ENCODE measurements at regions not wholly inside any gene's neighbourhood (a gene's known extent, or its start where the extent isn't known, plus 50 kb on each side); places are given as distances from the start of the nearest gene placed in this dataset.

DNA sequence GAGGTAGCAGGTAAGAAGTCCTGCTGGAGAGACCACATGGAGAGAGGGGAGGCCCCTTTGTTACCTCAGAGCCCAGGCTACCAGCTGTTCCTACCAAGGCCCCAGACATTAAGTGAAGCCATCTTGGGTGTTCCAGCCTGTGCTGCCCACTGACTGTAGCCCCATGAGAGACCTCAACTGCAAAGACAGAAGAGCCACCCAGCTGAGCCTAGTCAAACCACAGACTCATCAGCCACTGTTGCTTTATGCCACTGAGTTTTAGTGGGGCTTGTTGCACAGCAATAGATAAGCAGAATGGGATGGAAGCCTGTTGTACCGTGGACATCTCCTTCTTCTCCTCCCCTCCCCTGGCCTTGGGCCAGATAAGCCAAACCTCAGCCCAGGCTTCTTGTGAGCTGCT is 83.9 kb downstream of the ADRA2C start:
- POLR2A ChIA-PET = no interaction called here

DNA sequence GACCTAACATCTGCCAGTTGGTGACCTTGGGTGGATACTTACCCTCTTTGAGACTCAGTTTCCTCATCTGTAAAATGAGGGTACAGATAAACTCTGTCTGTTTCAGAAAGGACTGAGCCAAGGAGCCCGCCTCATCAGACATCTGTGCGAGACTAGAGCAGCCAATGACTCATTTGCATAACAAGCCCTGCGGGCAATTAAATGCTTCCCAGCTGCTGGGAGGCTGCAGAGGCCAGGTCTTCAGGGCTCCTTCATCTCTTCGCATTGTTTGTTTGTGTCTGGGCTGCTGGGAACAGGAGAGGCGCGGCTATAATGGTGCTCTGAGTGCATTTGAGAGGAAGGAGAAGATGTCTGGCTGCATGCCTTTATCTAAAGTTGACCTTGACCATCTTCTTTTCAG is 85.0 kb downstream of the ADRA2C start:
- ChIA-PET CTCF (no interaction called here), POLR2A (no interaction called here)

More for the DNA sequence above, 83.9 kb downstream of the ADRA2C start:
- CTCF ChIA-PET = no interaction called here

DNA sequence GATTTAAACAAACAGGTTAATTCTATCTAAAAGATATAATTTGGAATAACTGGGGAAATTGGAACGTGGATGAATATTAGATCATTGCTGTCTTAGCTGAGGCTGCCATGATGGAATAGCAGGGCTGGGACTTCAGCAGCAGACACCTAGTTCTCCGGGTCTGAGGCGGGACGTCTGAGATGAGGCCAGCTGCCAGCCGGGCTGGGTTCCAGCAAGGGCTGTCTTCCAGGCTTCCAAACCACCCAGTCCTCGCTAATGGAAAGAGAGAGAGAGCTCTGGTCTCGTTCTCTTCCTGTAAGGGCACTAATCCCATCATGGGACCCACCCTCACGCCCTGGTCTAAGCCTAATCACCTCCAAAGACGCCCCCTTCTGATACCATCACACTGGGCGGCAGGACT is 85.7 kb downstream of the ADRA2C start:
- ChIA-PET POLR2A (no interaction called here), CTCF (no interaction called here)

DNA sequence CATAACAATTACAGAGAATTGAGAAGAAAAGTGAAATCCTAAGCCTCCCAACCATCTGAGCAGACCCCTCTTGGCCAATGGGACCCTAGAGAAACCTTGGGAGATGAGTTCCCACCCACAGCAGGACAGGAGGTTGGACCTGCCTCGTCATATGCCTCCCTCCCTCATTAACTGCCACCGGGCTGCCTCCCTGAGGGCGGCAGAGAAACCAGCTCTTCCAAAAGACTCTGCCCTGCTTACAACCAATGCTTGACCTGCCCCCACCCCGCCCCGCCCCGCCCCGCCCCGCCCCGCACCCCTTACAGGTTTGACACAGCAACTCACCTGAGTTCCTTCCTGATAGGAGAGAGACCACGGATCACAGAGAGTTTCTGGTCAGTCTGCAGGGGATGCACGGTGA is 86.1 kb downstream of the ADRA2C start:
- ChIA-PET CTCF (no interaction called here), POLR2A (no interaction called here)

DNA sequence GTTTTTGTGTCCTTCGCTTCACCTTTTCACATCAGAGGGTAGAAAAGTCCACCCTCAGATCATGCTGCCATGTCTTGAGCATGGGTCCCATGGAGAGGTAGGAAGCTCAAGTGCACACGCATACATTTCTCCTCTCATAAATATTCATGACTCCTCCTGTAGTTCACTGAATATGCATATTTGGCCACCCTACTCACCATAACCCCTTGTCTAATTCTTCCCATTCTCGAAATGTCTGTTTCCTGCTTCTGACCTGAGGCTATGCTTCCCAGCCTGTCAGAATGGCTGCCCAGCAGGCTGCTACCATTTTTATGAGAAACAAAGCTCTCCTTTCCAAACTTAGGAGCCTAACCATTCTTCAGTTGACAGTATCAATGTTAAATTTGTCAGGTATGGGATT is 86.5 kb downstream of the ADRA2C start:
- POLR2A ChIA-PET = no interaction called here
- CTCF ChIA-PET = no interaction called here

DNA sequence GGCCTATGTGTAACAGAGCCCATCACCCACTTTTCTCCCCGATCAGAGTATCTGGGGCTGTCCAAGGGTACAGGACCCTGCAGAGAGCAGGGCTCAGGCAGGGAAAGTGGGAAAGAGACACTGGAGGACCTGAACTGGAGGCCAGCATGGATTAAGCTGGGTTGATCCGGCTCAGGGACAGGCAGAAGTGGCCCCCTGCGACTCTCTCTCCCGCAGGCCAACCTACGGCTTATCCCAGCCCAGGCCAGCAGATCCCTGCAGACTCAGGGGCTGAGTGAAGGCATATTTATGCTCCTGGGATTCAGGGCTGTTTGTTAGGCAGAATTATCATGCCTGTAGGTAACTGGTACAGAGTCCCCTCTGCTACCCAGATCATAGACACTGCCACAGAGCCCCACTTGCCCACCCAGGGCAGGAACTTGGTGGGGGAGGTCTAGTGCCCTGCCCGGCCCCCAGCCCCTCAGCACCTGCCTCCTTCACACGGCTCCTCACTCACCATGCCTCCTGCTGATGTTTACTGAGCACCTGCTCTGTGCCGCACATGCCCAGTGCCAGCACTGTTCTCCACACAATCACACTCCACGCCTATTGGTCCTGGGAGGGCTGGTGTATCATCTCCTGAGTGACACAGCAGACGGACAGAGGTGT is 87.3 kb downstream of the ADRA2C start:
- ChIA-PET CTCF (no interaction called here), POLR2A (no interaction called here)

DNA sequence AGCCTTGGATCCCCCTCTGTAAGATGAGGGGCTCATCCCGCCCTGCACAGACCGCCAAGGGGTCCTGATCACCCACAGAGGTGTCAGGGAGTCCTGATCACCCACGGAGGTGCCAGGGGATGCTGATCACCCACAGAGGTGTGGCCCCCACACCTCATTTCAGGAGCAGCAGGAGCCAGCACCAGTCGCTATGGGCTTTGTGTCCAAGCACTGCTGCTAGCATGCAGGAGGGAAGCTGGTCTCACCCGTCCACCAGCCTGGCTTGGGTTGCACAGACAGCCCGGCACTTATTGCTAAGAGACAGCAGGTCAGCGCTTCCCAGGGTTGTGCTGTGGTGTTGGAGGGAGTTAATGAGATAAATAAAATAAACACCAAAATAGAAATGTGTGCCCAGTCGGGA is 88.5 kb downstream of the ADRA2C start:
- ChIA-PET CTCF (no interaction called here), POLR2A (no interaction called here)

DNA sequence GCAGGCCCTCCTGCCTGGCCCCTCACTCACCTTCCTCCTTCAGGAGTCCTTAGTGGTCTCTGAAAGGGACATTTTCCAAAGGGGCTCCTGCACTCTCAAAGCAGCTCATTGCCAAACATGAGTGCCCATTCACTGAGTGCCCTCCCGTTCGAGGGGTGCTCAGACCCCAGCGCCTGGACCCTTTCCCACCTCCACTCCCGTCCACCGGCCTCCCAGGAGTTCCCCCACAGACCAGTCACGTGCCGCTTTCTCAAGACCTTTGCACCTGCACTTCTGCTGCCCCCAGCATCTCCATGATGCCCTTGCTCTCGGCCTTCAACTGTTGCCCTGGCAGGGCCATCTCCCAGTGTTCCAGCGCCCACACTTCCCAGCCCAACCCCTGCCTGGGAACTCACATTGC is 89.5 kb downstream of the ADRA2C start:
- CTCF ChIA-PET = no interaction called here
- POLR2A ChIA-PET = no interaction called here

DNA sequence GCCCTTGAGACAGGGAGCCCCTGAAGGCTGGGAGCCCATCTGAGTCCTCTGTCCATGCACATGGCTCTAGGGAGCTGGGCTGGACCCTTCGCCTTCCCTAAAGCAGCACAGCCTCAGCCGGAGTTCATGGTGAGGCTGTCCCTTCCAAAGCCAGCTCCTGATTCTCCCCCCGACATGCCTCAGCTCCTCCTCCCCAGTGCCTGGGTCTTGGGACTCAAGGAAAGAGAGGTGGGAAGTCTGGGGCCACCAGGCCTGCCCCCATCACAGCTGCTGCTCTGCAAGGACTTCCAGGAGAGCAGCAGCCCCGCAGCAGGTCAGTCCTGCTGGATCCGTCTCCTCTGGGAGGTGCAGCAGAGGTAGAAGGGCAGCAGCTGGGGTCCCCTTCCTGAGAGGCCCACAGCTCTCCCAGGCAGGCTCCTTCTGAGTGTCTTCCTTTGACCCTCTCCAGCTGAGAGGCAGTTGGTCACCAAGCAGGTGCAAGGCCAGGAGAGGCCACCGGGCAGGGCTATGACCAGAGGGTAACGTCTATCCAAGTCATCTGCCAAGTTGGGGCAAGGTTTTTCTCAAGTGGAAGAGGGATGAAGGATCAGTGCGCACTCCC is 90.5 kb downstream of the ADRA2C start:
- POLR2A ChIA-PET = interaction anchor here (0.5 kb wide), 1 partner anchor 540 kb away, joined by 3 read pairs; no protein-coding TSS in a partner anchor
- CTCF ChIA-PET = no interaction called here

DNA sequence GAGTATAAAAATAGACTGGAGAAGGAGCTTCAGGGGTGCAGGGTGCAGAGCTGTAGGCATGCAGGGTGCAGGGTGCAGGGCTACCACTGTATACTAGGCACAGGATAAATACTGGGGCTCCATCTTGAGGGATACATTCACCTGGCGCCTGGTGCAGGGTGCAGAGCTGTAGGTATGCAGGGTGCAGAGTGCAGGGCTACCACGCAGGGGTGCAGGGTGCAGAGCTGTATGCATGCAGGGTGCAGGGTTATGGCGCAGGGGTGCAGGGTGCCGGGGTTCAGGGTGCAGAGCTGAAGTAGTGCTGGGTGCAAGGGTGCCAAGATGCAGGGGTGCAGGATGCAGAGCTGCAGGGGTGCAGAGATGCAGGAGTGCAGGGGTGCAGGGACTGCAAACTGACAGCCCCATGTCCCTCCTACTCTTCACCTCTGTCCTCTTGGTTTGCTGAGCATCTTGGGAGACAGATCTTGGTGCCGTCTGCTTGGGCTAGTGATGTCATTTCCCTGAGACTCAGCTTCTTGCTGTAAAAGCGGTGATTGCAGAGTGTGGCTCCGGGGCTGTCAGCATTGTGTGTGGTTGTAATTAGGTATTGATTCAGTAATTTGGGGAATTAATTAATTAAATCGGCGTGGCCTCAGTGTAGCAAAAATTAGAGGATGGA is 91.2 kb downstream of the ADRA2C start:
- CTCF ChIA-PET = no interaction called here
- POLR2A ChIA-PET = no interaction called here

DNA sequence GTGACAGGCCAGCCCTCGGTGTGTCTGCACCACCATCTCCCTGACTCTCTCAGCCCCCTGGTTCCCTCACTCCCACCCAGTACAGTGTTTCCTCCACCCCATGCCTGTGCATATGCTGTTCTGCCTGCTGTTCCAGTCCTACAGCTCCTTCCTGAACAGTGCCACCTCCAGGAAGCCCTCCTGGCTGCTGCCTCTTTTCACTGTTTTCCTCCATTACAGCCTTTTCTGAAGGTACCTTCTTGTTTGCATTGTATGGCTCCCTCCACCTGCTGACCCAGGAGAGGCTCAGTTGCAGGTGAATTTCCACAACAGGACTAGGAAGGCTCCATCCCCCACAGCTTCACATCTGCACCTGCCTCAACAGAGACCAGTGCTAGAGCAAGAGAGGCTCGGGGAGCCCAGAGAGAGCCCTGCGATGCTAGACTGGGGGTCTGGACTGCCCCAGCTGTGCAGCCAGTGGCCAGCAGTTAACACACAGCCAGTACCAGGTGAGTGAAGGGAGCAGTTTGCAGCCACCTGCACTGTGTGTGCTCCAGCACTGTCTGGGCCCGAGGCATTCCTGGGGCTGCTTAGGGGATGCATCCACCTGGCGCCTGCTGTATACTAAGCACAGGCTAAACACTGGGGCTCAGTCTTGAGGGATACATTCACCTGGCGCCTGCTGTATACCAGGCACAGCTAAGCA is 92.0 kb downstream of the ADRA2C start:
- CTCF ChIA-PET = no interaction called here
- POLR2A ChIA-PET = no interaction called here

DNA sequence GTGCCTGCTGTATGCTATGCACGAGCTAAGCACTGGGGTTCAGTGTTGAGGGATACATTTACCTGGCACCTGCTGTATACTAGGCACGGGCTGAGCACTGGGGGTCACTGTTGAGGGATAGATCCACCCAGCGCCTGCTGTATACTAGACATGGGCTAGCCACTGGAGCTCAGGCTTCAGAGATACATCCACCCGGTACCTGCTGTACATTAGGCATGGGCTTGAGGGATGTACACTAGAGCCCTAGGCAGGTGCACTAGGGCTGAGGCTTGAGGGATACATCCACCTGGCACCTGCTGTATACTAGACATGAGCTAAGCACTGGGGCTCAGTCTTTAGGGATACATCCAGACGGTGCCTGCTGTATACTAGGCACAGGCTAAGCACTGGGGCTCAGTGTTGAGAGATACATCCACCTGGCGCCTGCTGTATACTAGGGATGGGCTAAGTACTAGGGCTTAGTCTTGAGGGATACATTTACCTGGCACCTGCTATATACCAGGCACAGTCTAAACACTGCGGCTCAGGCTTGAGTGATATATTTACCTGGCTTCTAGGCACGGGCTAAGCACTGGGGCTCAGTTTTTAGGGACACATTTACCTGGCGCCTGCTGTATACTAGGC is 92.7 kb downstream of the ADRA2C start:
- ChIA-PET CTCF (no interaction called here), POLR2A (no interaction called here)

DNA sequence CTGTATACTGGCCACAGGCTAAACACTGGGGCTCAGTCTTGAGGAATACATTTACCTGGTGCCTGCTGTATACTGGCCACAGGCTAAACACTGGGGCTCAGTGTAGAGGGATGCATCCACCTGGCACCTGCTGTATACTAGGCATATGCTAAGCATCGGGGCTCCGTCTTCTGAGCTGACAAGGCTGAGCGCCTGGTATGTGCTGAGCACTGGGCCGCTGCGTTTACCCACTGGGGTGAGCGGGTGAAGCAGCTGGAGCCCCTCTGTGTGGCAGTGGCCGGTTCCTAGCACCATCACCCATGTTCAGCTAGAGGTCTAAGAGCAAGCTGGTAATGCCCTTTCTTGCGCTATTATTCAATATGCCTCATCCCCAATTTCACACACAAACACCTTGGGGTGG is 93.4 kb downstream of the ADRA2C start:
- POLR2A ChIA-PET = no interaction called here
- CTCF ChIA-PET = no interaction called here

DNA sequence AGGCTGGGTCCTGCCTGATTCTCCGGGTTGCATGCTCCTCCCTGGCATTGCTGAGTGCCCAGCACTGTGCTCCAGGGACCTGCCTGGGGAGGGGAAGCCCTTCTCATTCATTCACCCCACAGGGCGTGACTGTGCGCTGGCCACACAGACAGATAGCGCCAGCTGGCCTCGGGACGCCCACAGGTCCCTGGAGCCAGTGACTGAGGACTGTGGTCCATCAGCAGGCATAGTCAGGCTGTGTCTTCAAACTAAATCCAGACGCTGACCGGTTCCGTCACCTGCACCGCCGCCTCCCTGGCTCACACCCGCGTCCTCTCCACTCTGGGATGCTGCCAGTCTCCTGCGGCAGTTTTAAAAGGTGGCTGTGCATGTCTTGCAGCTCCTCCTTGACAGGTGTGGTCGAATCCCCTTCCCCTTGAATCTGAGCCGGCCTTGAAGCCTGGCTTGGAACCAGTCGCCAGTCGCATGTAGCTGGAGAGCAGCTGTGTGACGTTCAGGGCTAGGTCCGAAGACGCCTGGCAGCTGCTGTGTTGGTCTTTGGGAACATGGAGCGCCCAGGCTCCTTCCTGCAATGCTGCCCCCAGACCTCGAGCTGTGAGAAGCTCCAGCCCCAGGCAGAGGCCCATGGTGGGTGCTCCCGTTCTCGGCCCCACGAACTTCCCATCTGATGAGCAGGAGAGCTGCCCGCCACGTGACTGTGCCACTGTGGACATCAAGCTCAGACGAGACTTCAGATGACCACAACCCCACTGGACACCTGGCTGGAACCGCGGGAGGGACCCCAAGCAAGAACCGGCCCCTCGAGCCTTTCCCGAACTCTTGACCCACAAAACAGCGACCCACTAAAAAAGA is 94.1 kb downstream of the ADRA2C start:
- CTCF ChIA-PET = no interaction called here
- POLR2A ChIA-PET = no interaction called here

DNA sequence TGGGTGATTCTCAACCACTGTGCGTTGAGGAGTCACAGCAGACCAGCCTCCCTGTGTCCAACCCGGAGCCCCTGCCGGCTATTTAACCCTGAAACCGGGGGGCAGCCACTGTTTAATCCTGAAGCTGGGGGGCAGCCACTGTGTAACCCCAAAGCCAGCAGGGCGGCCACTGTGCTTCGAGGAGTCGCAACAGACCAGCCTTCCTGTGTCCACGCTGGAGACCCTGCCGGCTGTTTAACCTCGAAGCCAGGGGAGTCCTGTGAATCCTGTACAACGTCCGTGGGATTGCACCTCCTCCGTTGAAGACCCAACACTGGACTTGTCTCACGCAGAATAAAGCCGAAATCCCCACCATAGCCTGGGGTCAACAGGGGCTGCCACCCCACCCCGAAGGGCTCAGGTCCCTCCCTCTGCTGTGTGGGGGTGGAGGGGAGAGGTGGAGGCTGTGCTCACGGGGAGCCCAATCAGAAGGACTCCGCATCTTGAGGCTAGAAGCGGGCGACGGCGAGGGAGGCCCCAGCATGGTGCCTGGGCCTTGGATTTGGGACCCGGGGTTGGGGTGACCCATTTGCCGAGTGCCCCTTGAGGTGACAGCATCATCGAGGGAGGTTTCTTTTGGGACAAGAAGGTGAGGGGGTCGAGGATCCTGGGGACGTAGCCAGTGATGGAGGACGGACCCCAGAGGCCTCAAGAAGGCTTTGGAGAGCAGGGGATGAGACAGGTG is 94.9 kb downstream of the ADRA2C start:
- POLR2A ChIA-PET = no interaction called here
- CTCF ChIA-PET = no interaction called here

DNA sequence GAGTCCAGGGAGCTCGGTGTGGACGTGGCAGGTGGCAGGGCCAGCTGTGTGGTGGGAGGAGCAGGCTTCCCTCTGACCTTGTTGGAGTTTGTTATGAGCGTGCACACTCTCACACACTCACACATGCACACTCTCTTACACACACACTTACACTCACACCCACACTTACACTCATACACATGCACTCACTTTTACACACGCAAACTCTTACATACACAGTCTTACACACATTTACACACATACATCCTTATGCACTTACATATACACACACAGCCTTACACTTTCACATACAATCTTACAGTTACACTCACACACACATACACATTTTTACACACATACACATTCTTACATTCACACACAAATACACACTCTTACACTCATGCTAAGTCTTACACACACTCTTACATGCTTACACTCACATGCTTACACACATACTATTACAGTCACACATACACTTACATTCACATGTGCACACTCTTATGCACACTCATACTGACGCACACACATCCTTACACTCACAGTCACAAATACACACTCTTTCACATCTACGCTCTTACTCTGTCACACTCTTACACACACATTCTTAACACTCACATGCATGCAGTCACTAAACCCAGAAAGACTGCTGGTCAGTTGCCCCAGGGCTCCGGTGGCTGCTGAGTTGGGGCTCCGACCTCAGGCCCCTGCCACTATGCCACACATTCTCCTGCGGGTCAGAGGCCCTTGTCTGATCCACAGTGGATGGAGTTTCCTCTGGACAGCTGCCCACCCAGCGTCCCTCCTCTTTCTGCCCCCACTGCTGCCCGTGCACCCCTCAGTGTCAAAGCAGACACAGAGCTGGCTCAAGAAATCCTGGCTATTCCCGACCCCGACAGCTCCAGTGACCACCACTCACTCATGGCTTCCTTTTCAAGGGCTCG is 95.8 kb downstream of the ADRA2C start:
- ChIA-PET POLR2A (no interaction called here), CTCF (no interaction called here)

DNA sequence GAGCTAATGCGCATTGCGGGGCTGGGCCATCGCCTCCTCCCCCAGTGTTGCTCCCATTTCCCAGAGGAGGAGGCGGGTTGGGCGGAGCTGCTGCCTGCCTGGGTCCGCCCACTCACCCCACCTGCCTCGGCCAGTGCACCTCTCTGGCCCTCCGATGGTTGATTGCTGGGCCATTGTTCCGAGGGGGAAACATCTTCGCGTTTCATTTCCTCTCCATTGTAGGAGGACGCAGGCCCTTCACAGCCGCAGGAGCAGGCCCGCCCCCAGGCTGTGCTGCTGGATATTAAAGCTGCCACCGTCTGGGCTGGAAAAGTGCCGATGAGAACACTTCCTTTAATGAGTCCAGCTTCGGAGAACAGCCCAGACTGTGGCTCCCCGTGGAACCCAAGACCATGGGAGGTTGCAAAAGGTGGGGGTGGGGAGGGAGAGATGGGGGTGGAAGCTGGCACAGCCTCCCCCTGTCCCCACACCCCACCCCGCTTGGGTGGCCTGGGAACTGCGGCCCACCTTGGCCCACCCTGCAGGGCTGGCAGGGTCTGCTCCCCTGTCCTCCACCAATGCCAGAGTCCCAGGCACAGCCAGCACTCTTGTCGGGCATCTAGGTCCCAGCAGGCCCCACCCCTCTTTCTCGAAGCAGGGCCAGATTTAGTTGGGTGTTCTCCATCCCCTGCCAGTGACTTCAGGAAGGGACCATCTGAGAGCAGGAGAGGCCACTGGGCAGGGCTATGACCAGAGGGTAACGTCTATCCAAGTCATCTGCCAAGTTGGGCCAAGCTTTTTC is 96.6 kb downstream of the ADRA2C start:
- ChIA-PET CTCF (no interaction called here), POLR2A (no interaction called here)

Data from activated CD8-positive, alpha-beta memory T cell treated with anti-CD3 and anti-CD28 coated beads for 36 hours (primary cell).